ENCODE measurements at regions not wholly inside any gene's neighbourhood (a gene's known extent, or its start where the extent isn't known, plus 50 kb on each side); places are given as distances from the start of the nearest gene placed in this dataset.

DNA sequence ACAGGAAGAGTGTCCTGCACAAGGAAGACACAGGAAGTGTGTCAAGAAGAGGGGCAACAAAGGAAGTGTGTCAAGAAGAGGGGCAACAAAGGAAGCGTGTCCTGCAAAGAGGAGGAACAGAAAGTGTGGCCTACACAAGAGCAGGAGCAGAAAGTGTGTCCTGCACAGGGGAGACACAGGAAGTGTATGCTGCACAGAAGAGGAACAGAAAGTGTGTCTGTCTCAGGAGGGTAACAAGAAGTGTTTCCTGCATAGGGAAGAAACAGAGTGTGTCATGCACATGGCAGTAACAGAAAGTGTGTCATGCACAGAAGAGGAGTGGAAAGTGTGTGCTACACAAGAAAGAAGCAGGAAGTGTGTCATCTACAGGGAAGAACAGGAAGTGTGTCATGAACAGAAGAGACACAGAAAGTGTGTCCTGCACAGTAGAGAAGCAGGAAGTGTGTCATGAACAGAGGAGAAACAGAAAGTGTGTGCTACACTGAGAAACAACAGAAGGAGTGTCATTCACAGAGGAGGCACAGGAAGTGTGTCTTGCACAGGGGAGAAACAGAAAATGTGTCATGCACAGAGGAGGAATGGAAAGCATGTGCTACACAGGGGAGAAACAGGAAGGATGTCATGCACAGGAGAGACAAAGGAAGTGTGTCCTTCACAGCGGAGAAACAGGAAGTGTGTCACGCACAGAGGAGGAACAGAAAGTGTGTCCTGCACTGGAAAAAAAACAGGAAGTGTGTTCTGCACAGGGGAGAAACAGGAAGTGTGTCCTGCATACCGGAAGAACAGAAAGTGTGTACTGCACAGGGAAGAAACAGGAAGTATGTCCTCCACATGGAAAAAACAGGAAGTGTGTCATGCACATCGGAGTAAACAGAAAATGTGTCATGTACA, 526.4 kb upstream of the PRKX start:
- no peak for TF ChIP-seq CTCF (IDR thresholded peaks at IDR 0.05)
- no peak for TF ChIP-seq POLR2A (IDR thresholded peaks at IDR 0.05)

Data from lower leg skin (tissue), 3 donors.